HS-27A (cell line): ENCODE measurements at regions not wholly inside any gene's neighbourhood (a gene's known extent, or its start where the extent isn't known, plus 50 kb on each side); places are given as distances from the start of the nearest gene placed in this dataset.
"Not testable (repeated sequence)": the region's sequence is repeated elsewhere in the genome, so short reads cannot be mapped to it uniquely, and the experiment has no call there.

Experiments used
- DNase-seq: peaks from one replicate; pipeline ENCODE4 v3.0.0-alpha.2; 2012; ENCODE audit warnings: low read depth, missing footprints

- no peak for DNase-seq
Observed at GRCh38 chr7:34392972-34393371, 265.0 kb upstream of the NPSR1 start.

GRCh38 chr7:34396437-34397064 is 261.5 kb upstream of the NPSR1 start:
- no peak for DNase-seq

- DNase-seq: no peak
Observed at GRCh38 chr7:34401776-34402175, 256.2 kb upstream of the NPSR1 start.

GRCh38 chr7:34406848-34407530 is 251.0 kb upstream of the NPSR1 start:
- no peak for DNase-seq

GRCh38 chr7:34407586-34407985 is 250.4 kb upstream of the NPSR1 start:
- no peak for DNase-seq

GRCh38 chr7:34417781-34418180 is 240.2 kb upstream of the NPSR1 start:
- DNase-seq: no peak

GRCh38 chr7:34421526-34421925 is 236.5 kb upstream of the NPSR1 start:
- DNase-seq: no peak

GRCh38 chr7:34425194-34425593 is 232.8 kb upstream of the NPSR1 start:
- DNase-seq: no peak

- no peak for DNase-seq
Observed at GRCh38 chr7:34425631-34426384, 232.2 kb upstream of the NPSR1 start.

GRCh38 chr7:34430456-34430855 is 227.6 kb upstream of the NPSR1 start:
- DNase-seq: no peak

GRCh38 chr7:34438436-34438835 is 219.6 kb upstream of the NPSR1 start:
- DNase-seq: no peak

GRCh38 chr7:34445653-34446052 is 212.4 kb upstream of the NPSR1 start:
- no peak for DNase-seq

GRCh38 chr7:34448531-34448930 is 209.5 kb upstream of the NPSR1 start:
- DNase-seq: not testable (repeated sequence)

- no peak for DNase-seq
Observed at GRCh38 chr7:34449765-34450164, 208.3 kb upstream of the NPSR1 start.

- no peak for DNase-seq
Observed at GRCh38 chr7:34451183-34451582, 206.8 kb upstream of the NPSR1 start.

- no peak for DNase-seq
Observed at GRCh38 chr7:34451923-34452322, 206.1 kb upstream of the NPSR1 start.

GRCh38 chr7:34452363-34452762 is 205.7 kb upstream of the NPSR1 start:
- no peak for DNase-seq

GRCh38 chr7:34453150-34453549 is 204.9 kb upstream of the NPSR1 start:
- DNase-seq: no peak

- no peak for DNase-seq
Observed at GRCh38 chr7:34454381-34454780, 203.6 kb upstream of the NPSR1 start.

GRCh38 chr7:34457329-34457728 is 200.7 kb upstream of the NPSR1 start:
- no peak for DNase-seq

GRCh38 chr7:34463830-34464229 is 194.2 kb upstream of the NPSR1 start:
- DNase-seq: no peak

GRCh38 chr7:34471844-34472243 is 186.2 kb upstream of the NPSR1 start:
- no peak for DNase-seq

- DNase-seq: no peak
Observed at GRCh38 chr7:34486371-34486770, 171.6 kb upstream of the NPSR1 start.
